GM18868 (cell line): ENCODE measurements at regions not wholly inside any gene's neighbourhood (a gene's known extent, or its start where the extent isn't known, plus 50 kb on each side); places are given as distances from the start of the nearest gene placed in this dataset.

Source experiments
- ATAC-seq: cut with Tn5 transposase; IDR thresholded peaks from one replicate; pipeline ENCODE4 v1.9.1; 2021; ENCODE audit warnings: mild to moderate bottlenecking, moderate library complexity; ENCODE audit not compliant: unreplicated experiment

DNA sequence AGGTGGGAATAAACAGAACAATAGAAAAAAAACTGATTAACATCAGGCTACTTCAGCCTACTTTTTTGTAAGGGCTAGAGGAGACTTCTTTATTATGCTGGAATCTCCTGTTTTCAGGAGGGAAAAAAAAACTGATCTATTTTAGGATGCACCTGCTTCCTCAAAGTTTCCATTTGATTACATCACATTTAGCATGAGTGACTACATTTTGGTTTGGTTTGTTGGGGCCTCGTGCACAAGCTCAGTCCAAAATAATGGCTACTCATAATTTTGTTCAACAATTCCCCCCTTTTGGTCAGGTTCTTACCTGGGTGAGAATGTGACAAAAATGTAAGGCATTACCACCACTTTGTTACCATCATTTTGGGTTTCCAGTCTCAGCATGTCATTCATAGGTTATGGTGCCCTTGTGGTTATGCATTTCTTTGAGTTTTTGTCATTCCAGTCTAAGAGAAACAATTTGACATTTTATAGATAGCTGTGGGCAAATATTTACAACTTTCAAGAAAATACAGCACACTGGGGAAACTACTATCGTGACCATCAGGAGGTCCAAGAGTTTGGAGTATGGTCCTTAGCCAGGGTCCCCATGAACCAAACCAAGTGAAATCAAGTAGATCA, 93.6 kb upstream of the ATP11B start:
- no peak for ATAC-seq

DNA sequence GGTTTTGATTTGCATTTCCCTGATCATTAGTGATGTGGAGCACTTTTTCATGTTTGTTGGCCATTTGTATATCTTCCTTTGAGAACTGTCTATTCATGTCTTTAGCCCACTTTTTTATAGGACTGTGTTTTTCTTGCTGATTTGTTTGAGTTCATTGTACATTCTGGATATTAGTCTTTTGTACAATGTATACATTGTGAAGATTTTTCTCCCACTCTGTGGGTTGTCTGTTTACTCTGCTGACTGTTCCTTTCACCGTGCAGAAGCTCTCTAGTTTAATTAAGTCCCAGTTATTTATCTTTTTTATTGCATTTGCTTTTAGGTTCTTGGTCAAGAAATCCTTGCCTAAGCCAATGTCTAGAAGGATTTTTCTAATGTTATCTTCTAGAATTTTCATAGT, 91.1 kb upstream of the ATP11B start:
- ATAC-seq = no peak

DNA sequence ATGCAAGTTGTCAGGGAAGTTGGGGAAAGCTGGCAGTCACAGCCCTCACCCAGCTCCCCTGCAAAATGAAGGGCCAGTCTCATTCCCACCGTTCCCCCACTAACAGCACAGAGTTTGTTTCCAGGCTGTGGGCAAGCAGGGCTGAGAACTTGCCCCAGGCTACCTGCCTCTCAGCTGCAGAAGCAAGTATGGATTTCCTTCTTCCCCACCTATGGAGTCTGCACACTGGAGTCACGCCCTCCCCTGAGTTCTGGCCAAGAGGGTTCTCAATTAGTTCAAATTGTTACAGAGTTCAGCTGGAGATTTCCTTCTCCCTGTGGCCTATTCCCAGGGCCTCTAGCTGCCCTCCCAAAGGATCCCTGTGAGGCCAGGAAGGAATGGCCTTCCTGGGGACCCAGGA, 90.1 kb upstream of the ATP11B start:
- no peak for ATAC-seq

DNA sequence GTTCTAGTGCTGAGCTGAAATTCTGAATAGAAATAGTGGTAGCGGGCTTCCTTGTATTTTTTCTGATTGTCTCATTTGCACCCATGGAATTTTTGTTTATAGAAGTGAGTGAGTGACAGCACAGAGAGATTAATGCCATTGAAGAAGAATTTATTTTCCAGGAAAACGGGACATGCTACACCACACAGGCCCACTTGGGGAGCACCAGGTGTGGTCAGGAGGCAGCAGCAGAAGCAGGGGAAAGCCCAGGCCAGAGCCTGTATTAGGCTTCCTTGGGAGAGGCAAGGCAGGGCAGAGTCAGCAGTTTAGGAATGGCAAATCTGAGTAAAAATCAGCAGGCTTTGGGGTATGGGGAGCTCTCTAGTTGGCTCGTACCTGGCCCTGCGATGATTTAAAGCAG, 88.4 kb upstream of the ATP11B start:
- no peak for ATAC-seq

DNA sequence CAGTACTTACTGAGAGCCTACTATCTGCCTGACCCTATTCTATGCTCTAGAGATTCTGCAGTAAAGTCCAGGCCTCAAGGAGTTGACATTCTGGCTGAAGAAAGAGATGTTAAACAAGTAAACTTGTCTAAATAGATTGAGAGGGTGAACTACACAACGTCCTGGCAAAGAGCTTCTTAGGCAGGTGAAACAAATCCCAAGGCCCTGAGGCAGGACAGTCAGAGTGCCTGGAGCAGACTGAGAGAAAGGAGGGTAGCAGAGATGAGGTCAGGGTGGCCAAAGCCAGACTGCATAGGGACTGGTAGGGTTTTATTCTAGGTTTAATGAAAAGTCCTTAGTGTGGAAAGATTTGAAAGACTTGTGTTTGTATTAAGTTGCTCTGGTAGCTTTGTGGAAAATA, 84.5 kb upstream of the ATP11B start:
- ATAC-seq = no peak

DNA sequence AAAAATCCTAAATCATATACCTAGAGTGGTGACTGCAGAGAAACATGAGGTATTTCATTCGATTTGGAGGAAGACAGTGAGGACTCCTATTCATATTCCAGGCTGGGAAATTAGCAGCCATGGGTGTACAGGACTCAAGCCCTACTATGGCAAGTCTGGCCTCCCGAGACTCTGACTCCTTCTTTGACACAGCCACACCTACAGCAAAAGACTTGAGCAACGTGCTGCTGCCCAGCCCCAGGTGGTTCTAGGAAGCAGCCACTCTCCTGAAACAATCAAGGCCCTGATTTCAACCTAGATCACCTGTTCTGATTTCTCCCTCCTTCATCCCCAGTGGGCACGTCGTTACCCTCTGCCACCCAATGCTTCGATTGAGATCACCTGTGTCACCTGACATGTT, 84.0 kb upstream of the ATP11B start:
- no peak for ATAC-seq

DNA sequence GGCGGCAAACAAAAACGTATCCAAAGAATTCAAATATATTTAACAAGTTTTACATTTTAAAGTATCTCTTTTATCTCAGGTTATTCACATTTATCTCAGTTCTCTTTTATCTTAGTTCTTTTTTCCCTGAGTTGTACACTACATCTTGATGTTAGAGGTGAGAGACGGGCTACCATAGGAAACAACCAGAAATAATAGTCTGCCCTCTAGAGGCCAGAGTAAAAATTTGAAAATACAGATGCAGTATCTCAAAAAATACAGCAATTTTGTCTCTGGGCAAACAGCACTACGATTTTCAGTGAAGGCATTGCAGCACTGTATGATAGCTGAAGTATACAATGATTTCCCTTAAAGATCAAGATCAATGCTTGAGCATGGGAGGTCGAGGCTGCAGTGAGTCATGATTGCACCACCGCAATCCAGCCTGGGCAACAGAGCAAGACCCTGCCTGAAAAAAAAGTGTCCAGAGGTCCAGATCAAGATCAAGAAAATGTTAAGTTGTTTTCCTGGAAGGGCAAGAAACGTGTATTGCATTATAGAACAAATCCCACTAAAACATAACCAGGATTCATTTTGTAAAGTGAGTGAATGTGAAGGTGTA, 82.6 kb upstream of the ATP11B start:
- ATAC-seq = peak; percentile 60

DNA sequence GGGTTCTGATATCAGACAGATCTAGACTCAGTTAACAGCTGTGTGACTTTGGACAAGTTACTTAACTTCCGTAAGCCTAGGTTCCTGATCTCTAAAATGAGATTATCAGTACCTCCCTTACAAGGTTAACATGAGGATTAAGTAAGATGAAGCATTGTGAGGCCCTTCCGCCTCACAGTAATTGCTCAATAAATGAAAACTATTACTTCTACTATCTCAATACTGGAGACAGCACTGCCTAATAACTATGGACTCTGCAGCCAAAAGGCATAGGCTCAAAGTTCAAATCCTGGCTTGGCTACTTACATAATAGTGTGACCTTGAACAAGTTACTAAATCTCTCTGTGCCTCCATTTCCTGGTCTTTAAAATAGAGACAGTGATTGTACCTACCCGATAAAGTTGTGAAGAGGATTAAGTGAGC, 82.0 kb upstream of the ATP11B start:
- ATAC-seq = no peak

DNA sequence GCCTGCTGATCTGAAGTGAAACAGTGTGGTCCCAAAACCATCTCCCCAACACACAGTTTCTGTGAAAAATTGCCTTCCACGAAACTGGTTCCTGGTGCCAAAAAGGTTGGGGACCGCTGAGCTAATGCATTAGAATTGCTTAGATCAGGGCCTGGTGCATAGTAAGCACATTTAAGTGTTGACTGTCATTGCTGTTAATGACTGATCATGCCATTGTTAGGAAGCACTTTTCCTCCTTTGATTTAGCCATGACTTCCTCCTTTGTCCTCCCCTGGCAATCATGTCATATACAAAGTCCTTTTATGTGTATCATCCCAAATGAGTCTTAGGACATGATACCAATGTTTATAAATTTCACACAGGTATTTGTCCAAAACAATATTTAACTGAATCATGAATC, 81.5 kb upstream of the ATP11B start:
- ATAC-seq = no peak

DNA sequence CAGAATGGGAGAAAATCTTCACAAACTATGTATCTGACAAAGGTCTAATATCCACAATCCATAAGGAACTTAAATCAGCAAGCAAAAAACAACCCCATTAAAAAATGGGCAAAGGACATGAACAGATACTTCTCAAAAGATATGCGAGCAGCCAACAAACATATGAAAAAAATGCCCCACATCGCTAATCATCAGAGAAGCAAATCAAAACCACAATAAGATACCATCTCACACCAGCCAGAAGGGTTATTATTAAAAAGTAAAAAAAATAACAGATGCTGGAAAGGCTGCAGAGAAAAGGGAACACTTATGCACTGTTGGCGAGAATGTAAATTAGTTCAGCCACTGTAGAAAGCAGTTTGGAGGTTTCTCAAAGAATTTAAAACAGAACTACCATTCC, 80.2 kb upstream of the ATP11B start:
- no peak for ATAC-seq

DNA sequence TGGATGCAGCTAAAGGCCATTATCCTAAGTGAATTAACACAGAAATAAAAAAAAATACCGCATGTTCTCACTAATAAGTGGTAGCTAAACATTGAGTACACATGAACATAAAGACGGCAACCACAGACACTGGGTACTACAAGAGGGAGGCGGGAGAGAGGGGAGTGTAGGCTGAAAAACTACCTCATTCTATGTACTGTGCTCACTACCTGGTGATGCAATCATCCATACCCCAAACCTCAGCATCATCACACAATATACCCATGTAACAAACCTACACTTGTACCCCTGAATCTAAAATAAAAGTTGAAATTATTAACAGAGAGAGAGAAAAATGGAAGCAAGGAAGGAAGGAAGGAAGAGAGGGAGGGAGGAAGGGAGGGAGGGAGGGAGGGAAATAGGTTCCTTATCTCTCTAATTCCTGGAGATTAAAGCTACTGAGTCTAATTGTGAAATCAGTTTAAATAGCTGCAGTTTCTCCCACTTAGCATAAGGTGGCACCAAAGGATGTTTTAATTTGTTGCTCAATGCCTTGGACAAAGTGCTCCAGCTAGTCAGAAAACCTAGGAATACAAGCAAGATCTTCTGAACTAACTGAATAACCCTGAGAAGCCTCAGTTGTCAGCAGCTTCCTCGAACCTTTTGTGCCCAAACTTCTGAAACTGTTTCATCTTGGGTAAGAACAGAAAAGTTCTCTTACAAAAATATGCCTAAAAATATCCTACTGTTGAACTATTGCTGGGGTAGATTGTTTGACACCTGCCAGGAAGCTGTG, 79.4 kb upstream of the ATP11B start:
- ATAC-seq = peak; percentile 54

DNA sequence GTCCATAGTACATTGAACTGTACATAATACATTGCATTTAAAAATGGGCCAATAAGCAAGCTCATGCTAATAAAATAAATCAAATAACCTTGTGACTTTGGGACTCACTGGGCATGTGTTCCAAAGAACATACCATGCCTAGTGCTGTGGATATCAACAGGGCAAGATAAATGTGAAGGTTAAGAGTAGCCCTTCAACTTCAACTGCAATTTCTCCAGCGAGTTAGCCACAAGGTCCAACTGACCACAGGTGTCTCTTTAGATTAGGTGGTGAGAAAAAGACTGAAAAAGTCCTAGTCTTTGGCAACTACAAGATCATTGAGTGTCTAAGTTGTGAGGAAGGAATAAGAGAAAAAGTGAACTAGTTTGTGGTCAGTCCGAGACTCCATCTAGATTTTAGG, 78.3 kb upstream of the ATP11B start:
- ATAC-seq = no peak

DNA sequence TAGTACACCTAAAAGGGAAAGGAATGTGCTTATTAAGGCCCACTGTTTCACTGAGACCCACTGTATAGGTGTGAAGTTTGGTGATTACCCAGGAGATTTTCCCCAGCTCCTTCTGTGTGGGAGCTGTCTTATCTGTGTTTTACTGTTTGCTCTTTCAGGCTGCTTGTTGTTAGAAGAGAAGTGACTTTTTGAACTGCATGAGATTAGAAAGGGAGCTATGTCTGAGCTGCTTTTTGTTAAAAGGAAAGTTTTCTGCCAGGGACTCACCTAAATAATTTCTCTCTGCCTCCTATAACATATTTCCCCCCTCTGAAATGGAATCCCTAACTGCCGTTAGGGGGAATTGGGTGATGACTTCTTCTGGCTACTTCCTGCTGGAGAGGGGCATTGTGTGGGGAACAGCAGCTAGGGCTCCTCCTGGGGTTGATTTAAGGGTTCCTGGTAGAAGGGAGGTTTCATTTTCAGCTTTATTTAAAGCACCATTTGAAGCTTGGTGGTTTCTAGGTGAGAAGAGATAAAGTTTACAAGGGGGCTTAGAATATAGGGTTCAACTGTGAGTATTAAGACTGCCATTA, 77.1 kb upstream of the ATP11B start:
- ATAC-seq = peak; percentile 37

DNA sequence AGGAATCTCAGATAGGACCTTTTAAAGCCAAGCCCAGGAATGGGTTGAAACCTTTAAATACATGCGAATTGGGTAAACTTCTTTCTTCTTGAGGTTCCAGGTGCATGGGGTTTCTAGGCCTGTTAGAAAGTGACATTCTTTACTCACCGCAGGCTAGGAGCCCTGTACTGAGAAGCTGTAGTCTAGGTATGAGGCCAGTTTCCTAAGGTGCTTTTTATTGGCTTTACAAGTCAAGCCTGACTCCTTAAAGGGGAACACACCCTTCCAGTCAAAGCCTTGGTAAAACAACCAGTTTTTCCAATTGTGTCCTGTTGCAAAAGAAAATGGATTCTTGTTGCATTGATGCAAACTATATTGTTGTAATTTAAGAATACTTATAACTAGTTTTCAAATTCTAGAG, 76.1 kb upstream of the ATP11B start:
- ATAC-seq = peak; percentile 86

DNA sequence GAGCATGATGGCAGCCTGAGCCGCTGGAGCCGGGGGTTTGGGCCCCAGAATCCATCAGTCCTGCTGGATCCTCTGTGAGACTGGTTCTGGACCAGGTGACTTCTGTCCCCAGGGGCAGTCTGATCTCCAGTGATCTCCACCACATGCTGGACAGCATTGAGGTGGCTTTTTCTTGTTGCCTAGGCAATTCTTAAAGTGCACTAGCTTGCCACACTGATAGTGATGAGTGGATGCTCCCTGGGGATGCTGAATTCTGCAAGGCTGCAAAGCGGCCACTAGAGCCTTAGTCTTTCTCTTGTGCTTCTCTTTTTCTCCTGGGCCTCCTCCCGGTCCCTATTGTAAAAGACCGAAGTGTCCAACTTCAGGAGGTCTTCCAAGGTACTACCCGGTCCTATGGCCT, 70.4 kb upstream of the ATP11B start:
- ATAC-seq = no peak

DNA sequence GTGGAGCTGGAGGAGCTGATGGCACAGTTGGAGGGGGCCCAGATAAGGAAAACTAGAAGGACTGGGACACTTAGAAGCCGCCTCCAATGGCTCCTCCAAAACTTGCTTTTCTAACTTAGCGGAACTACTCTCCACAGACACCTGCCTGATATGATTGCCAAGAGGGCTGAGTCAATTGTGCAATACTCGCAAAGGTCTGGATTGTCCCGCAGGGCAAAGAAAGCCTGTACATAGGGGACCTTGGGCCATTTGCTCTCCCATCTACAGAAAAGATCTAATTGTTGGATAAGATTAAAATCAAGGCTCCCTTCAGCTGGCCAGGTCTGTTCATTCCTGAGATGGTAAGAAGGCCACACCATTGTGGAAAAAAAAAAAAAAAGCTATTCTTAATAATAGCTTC, 69.7 kb upstream of the ATP11B start:
- ATAC-seq = no peak

DNA sequence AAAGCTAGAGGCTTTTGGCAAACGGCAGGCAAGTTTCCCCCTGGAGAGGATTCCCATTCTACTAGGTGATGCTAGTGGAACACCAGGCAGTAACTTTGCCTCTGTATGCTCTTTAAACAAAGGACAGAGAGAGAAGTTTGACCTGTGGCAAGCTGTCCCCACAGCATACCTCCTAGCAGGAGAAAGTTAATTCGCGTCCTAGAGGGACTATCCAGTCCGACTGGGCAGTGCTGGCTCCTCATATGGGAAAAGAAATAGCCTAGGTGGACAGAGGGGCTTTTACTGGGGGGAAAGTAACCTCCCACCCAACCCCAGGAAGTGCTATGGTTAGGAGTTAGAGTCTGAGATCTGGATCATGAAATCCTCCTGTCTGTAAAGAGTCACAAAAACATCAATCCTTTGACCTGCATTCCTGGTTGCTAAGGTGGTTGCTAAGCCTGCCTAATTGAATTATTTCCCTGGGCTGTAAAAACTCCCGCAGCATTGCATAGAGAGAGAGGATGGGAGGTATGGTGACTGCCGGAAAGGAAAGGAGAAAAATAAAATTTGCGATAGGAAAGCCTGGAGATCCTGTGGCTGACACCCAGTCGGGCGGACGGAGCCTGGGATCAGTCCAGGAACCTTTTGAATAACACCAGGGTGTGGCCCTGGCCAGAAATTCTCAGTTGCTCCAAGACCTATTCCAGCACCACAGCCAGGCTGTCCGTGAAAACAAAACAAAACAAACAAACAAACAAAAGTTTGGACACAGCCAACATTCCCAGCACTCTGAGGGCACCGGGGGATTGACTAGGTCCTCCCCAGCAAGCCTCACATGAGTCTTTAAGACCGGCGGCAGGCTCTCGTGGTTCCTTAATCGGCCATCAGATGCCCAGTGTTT, 67.7 kb upstream of the ATP11B start:
- no peak for ATAC-seq

DNA sequence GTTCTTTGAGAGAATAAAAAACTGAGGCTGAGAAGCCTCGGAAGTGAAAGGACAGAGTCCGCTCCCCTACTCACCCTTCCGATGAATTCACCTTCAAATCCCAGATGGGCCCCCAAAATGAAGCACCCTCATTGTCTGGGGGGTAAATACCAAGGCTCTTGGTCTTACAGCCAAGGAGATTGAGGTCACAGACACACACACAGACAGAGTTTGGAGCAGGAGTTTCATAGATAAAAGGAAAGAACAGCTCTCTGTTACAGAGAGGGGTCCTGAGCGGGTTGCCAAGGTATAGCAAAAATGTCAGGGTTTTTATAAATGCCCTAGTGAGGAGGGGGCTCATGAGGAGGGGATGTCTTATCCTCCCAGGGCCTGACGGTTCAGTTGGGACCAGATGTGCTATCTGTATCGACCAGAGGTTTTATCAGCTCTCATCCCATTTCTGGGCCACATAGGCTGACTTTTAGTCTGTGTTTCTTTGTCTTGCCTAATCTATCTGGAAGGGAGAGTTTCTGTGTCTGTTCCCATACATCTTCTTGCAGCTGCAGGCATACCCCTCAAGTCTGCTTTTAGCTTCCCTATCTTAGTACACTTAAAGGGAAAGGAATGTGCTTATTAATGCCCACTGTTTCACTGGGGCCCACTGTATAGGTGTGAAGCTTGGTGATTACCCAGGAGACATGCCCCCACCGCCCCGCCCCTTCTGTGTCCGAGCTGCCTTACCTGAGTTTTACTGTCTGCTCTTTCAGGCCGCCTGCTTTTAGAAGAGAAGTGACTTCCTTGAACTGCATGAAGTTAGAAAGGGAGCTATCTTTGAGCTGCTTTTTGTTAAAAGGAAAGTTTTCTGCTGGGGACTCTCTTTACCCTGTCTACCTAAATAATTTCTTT, 66.8 kb upstream of the ATP11B start:
- no peak for ATAC-seq

DNA sequence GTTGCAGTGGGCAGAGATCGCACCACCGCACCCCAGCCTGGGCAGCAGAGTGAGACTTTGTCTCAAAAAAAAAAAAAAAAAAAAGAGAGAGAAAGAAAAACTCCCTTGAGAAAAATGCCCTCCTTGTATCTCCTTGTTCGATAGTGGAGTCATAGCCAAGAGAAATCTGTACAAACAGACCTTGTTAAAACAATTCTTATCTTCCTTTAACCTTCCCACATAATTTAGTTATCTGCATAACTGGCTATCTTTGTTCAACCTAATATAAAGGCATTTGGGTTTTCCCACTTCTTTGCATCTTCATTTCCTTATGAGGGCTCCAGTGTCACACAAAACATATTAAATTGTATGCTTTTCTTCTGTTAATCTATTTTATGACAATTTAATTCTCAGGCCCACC, 65.1 kb upstream of the ATP11B start:
- ATAC-seq = no peak
